NCI-H774 (cell line): ENCODE measurements at regions not wholly inside any gene's neighbourhood (a gene's known extent, or its start where the extent isn't known, plus 50 kb on each side); places are given as distances from the start of the nearest gene placed in this dataset.
A peak's percentile ranks its signal among the peaks of the same experiment; 100 is the strongest.
"Not testable (repeated sequence)": the region's sequence is repeated elsewhere in the genome, so short reads cannot be mapped to it uniquely, and the experiment has no call there.

Experiments
- DNase-seq: peaks from one replicate; lab custom pipeline; 2025; lab: John Stamatoyannopoulos, UW

DNA sequence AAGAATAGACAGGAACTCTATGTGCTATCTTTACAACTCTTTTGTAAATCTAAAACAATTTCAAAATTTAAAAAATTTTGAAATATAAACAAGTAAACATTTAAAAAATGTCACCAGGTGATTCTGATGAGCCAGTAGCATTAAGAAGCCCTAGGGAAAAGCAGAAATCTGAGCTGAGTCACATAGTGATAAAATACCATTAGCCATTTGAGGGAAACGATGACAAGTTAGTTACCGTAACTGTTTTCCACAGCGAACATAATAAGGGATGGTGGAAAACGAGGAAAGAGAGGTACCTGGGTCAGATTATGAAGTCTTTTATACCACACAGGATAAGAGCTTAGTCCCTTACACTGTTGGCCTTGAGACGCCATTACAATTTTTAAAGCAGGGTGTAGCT is 55.5 kb downstream of the PRR15 start:
- DNase-seq = no peak

DNA sequence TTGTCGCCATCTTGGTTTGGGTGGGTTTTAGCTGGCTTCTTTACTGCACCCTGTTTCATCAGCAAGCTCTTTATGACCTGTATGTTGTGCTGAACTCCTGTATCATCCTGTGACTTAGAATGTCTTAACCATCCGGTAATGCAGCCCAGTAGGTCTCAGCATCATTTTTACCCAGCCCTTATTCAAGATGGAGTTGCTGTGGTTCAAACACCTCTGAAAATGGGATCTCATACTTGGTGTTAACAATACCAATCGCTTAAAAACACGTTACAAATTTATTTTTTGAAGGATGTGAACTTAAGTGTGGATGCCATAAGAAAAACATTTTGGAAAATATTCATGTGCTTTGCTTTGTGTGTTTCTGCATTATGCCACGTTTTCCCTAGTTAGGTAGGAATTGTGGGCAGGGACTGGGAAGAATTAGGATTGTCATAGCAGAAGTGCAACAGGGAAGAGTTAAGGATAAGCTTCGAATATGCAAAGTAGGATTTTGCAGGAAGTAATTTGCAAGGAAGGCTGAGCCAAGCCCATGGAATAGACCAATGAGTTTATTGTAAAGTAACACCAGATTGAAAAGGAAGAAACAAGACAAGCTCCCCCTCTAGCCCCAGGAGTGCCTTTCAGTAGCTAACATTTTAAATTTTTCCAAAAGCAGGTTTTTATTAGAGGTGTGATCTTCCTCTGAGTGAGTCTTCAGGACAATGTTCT is 56.4 kb downstream of the PRR15 start:
- DNase-seq = no peak

DNA sequence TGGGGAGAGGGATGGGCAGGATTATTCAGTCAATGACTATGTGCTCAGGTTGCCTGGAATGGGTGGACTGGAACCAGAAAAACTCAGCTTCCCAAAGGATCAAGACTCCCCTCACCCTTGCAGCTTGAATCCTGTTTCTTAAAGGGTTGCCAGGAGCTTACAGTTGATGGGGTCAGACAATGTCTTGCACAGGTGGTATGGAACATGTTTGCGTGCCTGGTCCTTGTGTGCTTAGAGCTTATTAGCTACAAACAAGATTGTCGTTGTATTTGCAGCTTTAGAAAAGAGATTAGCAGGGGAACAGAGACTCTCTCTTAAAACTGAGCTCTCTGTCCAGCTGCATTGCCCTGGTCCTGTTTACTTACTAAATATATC is 56.9 kb downstream of the PRR15 start:
- peak; percentile 45 for DNase-seq

DNA sequence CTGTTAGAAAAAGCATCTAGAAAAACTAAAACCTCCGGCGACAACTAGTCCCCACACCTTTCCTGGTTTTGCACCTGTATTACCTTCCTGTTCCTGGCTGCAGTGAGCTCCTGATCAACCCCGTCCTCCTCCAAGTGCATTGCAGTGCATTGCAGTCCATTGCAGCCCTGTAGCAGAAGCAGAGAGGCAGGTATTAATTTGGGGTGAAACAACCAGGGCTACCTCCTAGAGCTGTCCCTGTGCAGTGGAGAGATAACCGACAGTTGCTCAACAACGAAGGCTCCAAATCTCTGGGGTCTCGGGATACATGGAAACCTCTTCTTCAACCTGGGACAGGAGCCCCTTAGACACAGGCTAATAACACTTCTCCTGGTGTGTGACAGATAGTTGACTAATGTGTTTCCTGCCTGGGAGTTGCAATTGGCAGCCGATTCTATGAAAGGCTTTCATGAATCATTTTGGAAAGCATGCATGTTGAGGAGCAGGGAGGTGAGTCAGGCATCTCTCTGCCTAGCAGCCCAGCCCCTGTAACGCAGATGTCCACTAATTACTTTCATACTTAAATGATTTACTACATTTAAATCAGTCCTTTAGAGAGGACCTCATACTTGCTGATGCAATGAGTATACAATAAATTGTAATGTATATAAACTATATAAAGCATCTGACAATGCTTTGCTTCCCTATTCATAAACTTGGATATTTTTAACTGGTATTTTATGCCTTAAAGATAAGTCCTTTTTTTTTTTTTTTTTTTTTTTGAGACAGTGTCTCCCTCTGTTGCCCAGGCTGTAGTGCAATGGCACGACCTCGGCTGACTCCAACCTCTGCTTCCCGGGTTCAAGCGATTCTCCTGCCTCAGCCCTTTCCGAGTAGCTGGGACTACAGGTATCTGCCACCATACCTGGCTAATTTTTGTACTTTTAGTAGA is 59.0 kb downstream of the PRR15 start:
- DNase-seq = no peak

DNA sequence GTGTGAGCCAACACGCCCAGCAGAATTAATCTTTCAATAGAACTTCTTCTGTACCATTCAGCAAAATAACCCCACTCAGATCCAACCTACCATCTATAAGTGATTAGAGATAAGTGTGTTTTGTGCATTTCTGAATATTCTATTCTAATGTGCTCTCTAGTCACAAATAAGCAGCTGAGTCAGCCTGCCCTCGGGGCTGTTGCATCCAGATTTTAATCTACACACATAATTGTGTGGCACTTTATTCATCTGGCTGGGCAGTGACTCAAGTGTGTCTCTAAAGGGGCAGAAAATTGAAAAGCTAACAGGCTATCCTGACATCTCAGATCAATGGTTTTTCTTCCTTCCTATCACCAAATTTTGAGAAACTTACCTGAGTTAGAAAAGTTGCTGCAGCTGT is 60.3 kb downstream of the PRR15 start:
- no peak for DNase-seq

DNA sequence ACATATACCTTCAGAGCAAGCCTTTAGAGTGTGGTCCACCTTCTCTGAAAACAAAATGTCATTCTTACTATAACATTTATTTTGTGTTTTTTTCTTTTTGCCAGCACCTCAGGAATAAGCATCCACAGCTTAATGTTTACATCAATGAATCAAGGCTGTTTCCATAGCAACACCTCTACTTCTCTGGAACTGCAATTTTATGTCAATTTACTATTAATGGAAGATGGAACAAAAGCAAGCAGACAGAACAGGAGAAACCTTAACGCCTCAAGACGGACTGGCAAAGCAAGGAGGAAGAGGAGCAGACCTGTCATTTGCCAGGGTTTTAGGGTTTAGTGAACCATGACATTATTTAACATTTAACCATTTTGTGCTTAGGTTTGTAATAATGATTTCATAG is 63.1 kb downstream of the PRR15 start:
- DNase-seq = no peak

DNA sequence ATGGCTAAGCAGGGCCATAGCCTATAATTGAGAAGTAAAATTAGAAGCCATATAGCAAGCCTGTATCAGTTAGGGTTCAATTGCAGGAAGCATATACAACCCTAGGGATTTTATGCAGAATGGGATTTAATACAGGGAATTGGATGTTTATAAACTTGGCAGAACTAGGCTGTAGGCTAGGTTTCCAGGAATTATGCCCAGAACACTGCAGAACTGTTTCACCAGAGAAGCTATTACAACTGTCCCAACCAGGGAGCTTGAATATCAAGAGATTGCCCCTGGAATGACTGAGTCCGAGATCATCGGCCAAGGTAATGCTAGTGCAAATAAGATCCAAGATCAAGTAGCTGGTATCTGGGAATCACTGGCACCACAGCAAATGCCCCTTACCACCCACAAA is 64.0 kb downstream of the PRR15 start:
- DNase-seq = no peak

DNA sequence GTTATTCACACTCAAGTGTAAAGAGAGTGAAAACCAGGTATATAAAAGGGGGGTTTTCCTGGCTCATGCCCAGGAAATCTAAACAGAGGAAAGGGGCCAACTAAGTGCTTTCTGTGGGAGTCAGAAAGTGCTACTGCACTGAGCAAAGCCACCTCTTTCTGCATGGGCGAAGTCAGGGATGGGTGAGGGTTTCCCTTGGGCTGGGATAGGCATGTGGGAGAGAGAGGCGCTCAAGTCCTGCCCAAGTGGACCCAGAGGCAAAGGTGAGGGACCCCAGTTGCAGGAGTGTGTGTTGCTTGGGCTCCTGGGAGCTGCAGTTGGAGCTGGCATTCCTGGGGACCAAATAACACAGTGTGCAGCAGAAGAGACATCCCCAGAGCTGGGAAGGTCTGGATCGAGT is 65.9 kb downstream of the PRR15 start:
- DNase-seq = no peak

DNA sequence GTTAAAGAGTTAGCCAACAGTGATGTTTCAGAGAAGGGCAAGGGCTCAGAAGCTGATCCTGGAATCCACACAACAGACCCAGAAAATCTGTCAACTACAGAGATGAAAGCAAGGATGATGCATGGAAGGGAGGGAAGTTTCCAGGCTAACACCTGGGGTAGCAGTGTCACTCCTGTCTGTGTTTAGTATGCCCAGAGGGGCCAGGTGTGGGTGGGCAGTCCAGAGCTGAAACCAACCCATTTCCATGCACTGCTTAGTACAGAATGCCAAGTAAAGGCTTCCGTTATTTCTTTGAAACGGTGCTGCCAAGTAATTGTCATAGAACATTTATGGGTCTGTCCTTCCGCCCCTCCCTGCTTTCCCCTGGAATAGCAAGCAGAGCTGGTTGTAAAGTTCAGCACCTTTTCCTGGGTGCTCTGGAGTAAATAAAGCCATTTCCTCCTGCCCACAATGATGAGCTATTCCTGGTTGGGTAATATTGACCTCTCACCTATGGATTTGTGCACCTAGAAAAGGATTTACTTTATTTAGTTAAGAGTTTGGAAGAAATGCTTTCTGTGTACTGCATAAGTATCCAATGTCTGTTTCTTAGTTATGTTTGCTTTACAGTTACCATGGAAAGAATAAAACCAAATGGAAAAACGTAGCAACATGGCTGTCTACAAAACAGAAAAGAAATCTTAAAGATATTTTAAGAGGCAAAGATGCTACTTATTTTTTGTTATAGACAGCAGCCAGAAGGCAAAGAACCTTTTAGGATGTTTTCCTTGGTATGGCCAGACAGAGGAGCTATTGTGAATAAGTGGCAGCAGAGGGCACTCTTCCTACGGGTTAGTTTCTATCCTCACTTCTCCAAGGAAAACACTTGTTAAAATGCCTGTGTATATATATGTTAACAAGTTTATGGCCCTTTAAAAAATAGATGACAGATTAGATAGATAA is 71.7 kb downstream of the PRR15 start:
- not testable (repeated sequence) for DNase-seq

DNA sequence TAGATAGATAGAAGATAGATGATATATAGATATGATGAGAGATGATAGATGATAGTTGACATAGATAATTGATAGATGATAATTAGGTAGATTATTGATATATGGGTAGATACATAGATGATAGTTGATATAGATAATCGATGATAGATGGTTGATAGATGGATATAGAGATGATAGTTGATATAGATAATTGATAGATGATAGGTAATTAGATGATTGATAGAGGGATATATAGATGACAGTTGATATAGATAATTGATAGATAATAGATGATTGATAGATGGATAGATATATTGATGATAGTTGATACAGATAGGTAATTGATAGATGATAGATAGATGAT is 72.3 kb downstream of the PRR15 start:
- DNase-seq = no peak

DNA sequence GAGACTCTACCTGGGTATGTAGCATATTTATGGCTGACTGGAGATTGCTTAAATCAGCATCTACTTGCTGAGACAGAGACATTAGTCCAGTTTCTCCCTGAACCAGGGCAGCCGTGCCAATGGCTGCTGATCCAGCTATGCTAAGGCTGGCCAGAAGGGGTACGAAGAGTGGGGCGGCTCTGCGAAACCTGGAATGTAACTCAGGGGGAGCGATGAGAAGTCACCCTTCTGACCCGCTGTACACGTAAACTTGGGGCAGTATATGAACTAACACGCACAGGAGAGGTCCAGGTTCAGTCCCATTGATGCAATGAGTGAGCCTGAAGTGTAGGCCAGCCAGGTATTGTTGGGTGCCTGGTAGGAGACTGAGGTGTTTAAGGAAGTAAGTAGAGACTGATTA is 73.7 kb downstream of the PRR15 start:
- DNase-seq = no peak

DNA sequence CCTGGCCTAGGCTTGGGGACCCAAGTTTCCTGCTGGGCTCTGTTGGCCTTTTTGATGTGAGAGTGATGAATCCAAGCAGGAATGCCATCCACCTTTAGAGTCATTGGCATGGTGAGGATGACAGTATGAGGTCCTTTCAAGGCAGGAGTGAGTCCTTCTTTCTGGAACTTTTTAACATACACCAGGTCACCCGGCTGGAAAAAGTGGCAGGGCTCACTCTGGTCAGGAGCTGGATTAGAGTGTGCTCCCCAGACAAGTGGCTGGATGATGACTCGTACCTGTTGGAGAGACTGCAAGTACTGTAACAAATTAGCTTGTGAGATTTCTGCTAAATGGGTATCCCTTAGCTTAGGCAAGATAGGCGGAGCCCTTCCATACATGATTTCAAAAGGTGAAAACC is 75.2 kb downstream of the PRR15 start:
- DNase-seq = not testable (repeated sequence)

DNA sequence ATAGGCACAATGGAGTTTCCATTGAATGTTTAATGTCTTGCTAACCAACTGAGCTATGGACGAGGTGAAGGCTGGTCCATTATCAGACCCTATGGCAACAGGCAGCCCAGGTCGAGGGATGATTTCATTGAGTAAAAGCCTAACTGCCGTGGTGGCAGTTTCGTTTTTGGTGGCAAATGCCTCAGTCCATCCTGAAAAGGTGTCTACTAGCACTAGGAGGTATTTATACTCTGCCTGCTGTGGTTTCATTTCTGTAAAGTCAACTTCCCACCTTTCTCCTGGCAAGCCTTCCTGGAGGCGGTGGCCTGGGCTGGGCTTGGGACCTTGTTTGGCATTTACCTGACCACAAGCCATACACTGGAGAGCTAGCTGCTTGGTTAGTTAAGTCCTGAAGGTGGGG is 75.8 kb downstream of the PRR15 start:
- no peak for DNase-seq

DNA sequence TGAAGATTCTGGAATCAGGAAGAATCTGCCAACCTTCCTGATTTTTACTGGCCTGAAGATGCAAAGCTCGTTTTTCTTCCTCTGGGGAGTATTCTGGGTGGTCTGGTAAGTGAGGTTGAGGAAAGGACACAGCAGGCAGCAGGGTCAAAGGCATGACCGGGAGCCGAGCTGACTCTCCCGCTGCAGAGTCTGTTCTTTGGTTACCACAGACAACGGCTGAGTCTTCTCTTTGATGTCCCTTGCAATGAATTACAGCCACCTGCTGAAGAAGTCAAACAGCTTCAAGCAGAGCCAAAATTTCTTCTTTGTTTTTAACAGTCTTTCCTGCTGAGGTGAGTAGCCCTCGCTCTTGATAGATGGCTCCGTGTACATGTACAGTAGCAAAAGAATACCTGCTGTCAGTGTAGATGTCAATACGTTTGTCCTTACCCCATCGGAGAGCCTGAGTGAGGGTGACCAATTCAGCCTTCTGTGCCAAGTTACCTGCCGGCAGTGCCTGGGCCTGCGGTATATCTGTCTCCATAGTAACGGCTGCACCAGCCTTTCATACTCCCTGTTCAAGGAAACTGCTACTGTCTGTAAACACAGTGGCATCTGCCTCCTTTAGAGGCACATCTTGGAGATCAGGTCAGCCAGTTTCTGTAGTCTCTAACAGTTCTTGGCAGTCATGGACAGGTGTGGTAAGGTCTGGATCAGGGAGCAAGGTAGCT is 76.4 kb downstream of the PRR15 start:
- peak; percentile 35 for DNase-seq

DNA sequence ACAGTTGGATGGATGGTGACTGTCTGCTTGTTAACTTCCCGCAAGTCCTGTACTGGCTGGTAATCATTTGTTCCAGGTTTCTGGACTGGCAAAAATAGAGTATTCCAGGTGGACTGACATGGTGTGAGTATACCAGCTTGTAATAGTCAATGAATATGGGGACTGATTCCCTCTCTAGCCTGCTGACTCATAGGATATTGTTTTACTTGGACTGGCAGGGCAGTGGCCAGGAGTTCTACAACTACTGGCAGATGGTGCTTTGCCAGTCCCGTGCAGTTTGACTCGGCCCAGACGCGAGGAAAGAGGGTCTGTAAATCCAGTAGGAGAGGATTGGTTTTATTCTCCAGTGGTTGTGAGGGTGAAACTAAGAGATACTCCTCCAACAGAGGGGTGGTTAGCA is 78.0 kb downstream of the PRR15 start:
- DNase-seq = no peak

DNA sequence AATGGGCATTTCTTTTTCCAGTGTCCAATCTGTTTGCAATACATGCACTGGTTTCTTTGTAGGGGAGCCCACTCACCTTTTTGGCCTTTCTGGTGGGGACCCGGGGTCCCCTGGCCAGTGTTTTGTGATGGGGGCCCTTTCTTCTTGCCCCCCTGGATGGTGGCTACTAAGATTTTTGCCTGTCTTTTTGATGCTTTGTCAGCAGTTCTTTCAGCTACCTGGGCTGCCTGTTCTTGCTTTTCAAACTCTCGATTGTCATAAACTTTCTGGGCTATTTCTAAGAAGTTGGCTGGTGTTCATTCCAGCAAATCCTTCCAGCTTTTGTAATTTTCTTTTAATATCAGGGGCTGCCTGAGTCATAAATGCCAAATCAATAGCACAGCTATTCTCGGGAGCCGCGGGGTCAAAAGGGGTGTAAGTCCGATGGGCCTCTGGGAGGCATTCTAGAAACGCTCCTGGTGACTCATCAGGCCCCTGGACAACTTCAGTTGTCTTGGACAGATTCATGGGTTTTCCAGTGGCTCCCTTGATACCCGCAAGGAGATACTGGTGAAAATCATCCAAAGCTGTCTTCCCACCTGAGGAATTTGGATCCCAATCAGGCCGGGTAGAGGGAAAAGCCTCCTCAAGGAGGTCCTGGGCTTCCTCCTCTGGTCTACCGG is 79.0 kb downstream of the PRR15 start:
- no peak for DNase-seq

DNA sequence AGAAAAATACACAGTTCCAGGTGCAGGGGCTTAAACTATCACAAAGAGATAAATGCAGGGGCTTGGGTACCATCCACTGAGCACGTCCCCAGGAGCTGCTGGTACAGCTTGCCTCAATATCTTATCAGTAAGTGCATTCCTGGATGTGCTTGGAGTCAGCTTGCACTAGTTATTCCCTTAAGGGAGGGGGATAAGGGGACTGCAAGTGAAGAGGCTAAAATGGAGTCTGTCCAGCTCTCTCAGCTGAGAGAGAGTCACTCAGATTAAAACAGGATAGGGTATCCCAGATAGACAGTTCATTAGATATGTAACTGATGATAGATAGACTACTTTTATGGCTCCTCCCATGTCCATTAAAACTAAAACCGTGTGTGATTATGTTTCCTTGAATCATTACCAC is 82.5 kb downstream of the PRR15 start:
- DNase-seq = not testable (repeated sequence)

DNA sequence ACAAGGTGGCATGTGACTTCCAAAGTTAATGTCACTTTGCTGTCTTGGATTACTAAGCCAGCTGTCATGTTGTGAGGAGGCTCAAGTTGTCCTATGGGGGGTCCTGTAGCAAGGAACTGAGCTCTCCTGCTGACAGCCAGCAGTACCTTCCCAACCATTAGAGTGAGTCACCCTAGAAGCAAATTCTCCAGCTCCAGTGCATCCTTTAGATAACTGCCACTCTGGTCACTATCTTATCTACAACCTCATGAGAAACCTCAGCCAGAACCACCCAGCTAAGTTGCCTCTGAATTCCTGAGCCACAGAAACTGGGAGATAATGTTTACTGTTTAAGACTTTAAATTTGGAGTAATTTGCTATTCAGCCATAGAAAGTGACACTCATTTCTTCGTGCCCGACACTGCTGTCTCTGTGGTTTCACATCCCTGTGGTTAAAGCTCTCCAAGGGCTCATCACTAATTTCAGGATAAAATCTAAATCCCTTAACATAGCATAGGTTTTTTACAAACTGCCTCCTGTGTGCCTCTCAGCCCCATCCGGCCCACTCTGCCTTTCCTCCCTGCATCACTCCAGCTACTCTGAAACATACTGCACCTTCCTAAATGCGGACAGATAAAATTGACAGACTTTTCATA is 83.5 kb downstream of the PRR15 start:
- DNase-seq = no peak

DNA sequence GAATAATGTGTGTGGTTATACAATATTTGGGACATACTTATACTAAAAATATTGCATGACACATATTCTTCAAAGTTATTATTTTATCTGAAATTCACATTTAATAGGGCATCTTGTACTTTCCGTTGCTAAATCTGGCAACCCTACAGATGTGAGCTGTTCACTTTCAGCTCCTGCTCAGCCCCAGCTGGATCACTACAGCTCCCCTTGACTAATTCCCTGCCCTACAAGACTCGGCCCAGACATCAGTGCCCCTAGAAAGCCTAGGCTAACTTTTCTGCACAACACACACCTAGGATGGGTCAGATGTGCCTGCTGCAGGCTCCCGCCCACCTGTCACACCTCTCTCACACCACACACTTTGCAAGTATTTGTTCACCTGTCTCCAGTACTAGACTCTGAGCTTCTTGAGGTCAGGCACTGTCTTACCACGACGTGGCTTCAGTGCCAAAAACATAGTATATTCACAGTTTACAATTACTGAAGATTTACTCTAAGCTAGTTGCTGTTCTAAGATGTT is 84.1 kb downstream of the PRR15 start:
- not testable (repeated sequence) for DNase-seq

DNA sequence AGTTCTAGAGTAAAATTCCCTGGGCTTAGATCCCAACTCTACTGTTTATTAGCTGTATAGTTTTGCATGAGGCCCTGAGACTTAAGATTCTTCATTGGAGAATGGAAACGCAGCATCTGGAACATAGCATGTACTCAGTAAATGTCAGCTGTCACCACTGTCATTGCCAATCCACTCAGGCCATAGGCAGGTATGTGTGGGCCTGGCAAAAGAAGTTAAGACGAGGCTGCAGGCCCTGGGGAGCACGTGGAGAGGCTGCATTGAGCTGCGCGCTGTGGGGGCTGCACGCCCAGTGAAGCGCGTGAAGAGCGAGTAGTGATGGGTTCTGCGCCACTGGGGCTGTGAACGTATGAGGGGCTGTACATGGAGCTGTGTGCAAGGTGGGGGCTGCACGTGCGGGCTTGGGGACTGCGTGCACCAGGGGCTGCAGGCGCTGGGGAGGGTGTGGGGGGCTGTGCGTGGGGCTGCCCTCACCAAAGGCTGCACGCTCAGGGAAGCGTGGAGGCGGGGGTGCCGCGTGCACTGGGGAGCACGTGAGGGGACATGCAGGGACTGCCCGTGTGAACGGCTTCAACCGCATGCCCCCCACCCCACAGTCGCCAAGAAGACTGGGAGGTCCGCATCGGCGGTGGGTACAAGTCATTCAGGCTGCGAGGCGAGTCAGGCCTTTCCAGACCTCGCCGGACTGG is 85.5 kb downstream of the PRR15 start:
- DNase-seq = no peak
